Adrenal gland (tissue), 9 donors: ENCODE measurements at regions not wholly inside any gene's neighbourhood (a gene's known extent, or its start where the extent isn't known, plus 50 kb on each side); places are given as distances from the start of the nearest gene placed in this dataset.
"Not testable (repeated sequence)": the region's sequence is repeated elsewhere in the genome, so short reads cannot be mapped to it uniquely, and the experiment has no call there.

Source experiments
- DNase-seq, 7 donors: peaks; one replicate each; pipeline ENCODE4 v3.0.0-alpha.2; 2019 to 2020
- H3K27ac ChIP-seq, 5 donors: fragments of 200-600 bp; sonication (generic) in 4 of 5; 1 replicate in 3 of 5; 2 replicates in 2 of 5; pipeline versions ENCODE4 v1.5.1 to v1.8.0; 2016 to 2020; ENCODE audit warnings: mild to moderate bottlenecking in 1 of 5
- H3K27me3 ChIP-seq: fragments of 200-600 bp; 2 replicates; pipeline ENCODE4 v1.8.0; 2021
- H3K36me3 ChIP-seq, 2 donors: fragments of 200-600 bp; replicated peaks in 1 of 2; 1 replicate in 1 of 2; 2 replicates in 1 of 2; pipeline versions ENCODE4 v1.5.1 to v1.8.0; 2018 to 2022
- H3K4me1 ChIP-seq, 2 donors: fragments of 200-600 bp; replicated peaks in 1 of 2; 1 replicate in 1 of 2; 2 replicates in 1 of 2; pipeline versions ENCODE4 v1.5.1 to v1.8.0; 2018 to 2021
- H3K4me3 ChIP-seq, 4 donors: fragments of 200-600 bp; sonication (generic) in 3 of 4; one replicate each; pipeline ENCODE4 v1.5.1; 2016 to 2018
- H3K9me3 ChIP-seq, 3 donors: fragments of 200-600 bp; sonication (generic) in 1 of 3; replicated peaks in 1 of 3; 1 replicate in 2 of 3; 2 replicates in 1 of 3; pipeline versions ENCODE4 v1.5.1 to v1.8.0; 2016 to 2021
- POLR2A ChIP-seq, 2 donors: fragments of 450-650 bp; IDR thresholded peaks; one replicate each; pipeline ENCODE4 v1.6.1; 2017; ENCODE audit warnings: antibody characterized with exemption in 2 of 2, mild to moderate bottlenecking in 2 of 2, moderate library complexity in 1 of 2
- WGBS, 4 donors: extraction: QIAGEN DNeasy Blood & Tissue Kit in 2 of 4; methylation state at CpG; one replicate each; pipeline versions ENCODE4 v1.1.5 to v1.1.7; 2013 to 2017; 5-methylcytosine and 5-hydroxymethylcytosine counted together
- intact Hi-C, 2 donors: fragments of 100-400 bp; cut with DNase I; formaldehyde crosslinking; loops; one replicate each; pipeline versions ENCODE4 v1.14.1 to v1.15.0; 2022 to 2023
- TF ChIP-seq, protein P1 (sequence below), 6 experiments: fragments of 450-650 bp in 4 of 6; fragments of 200-600 bp in 2 of 6; sonication (generic) in 1 of 6; IDR thresholded peaks; 1 replicate in 5 of 6; 2 replicates in 1 of 6; pipeline versions ENCODE4 v1.5.1 to v1.8.0; 2016 to 2021; ENCODE audit warnings: antibody characterized with exemption in 6 of 6, mild to moderate bottlenecking in 2 of 6, moderate library complexity in 1 of 6
- donor health status: healthy with polysubstance abuse.
- donor health status: Bipolar disorder and iron deficiency.
- donor health status: DM: yes; HTN: yes; CAD: no.
- donor health status: DM: no; HTN: no; CAD: no.
- donor health status: DM: no; HTN: no; CAD: no.

DNA sequence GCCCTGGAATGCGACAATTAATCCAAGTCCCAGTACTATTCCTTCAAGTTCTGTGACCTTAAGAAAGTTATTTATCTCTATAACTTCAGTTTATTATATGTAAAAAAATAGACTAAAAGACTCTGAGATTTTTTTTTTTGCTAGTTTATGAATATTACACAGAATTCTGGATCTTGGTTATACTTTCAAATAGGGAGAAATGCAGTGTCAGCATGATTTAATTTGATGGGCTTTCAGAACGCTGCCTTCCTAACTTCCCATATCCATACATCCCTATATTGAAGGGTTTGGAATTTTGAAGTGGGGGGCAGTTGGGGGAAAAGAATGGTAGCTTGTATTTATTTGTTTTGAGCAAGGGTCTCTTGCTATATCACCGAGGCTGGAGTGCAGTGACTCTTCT, 98.4 kb upstream of the MEGF10 start:
- Histone ChIP-seq H3K4me3 (no peak overlapping the region), H3K4me1 (no peaks in the 10 kb centered on the region), H3K27ac (no peak overlapping the region), H3K9me3 (no peaks in the 10 kb centered on the region), H3K27me3 (peaks cover 3% of the 10 kb centered on the region), H3K36me3 (no peaks in the 10 kb centered on the region)
- no peak for TF ChIP-seq POLR2A (IDR thresholded peaks at IDR 0.05)
- TF ChIP-seq, protein P1, sequence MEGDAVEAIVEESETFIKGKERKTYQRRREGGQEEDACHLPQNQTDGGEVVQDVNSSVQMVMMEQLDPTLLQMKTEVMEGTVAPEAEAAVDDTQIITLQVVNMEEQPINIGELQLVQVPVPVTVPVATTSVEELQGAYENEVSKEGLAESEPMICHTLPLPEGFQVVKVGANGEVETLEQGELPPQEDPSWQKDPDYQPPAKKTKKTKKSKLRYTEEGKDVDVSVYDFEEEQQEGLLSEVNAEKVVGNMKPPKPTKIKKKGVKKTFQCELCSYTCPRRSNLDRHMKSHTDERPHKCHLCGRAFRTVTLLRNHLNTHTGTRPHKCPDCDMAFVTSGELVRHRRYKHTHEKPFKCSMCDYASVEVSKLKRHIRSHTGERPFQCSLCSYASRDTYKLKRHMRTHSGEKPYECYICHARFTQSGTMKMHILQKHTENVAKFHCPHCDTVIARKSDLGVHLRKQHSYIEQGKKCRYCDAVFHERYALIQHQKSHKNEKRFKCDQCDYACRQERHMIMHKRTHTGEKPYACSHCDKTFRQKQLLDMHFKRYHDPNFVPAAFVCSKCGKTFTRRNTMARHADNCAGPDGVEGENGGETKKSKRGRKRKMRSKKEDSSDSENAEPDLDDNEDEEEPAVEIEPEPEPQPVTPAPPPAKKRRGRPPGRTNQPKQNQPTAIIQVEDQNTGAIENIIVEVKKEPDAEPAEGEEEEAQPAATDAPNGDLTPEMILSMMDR (IDR thresholded peaks at IDR 0.05): no peak
- WGBS, 4 donors: 84 to 97% (median 95%) methylated on average over 3 of the region's 3 CpGs
- intact Hi-C loops: no loop called here
- DNase-seq: no peak

DNA sequence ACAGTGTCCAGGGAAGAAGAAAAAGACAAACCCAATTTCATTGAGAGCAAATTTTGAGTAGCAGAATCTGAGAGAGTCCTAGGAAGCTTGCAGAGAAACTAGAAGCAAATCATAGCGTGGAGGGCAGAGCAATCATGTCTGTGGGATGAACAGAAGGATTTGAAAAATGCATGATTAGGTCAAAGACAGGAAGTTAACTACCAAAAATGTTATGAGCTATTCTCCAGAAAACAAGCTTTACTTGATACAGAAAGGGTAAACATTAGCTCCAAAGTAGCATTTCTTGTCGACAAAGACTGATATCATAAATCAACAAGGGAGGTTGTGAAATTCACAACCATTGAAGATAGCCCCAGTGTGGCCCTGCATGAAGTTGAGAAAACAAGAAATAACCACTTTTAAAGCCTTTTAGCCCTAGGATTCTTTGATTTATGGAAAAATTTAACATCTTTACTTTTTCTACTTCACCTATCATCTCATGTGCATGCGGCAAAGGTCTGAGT, 97.7 kb upstream of the MEGF10 start:
- TF ChIP-seq, protein P1 (IDR thresholded peaks at IDR 0.05): no peak
- no peak for TF ChIP-seq POLR2A (IDR thresholded peaks at IDR 0.05)
- H3K4me1 ChIP-seq: no peaks in the 10 kb centered on the region
- H3K4me3 ChIP-seq: no peak overlapping the region
- WGBS, 4 donors: 57 to 67% (median 66%) methylated on average over 3 of the region's 3 CpGs
- H3K9me3 ChIP-seq: no peaks in the 10 kb centered on the region
- intact Hi-C loops: no loop called here
- H3K27me3 ChIP-seq: peaks cover 3% of the 10 kb centered on the region
- H3K27ac ChIP-seq: no peak overlapping the region
- no peaks in the 10 kb centered on the region for H3K36me3 ChIP-seq
- DNase-seq: no peak

DNA sequence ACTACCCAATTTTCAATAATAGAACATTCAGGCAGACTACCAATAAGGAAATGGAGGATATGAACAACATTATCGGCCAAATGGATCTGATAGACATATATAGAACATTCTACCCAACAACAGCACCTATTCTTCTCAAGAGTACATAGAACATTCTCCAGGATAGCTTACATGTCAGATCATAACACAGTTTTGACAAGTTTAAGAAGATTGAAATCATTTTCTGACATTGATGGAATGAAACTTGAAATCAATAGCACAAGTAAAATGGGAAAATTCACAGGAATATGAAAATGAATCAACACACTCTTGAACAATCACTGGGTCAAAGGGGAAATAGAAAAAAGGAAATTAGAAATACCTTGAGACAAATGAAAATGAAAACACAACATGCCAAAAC, 94.6 kb upstream of the MEGF10 start:
- no peak for DNase-seq
- WGBS, 4 donors: 77 to 88% (median 82%) methylated on average over 1 of the region's 1 CpG
- TF ChIP-seq POLR2A (IDR thresholded peaks at IDR 0.05): no peak
- TF ChIP-seq, protein P1 (IDR thresholded peaks at IDR 0.05): no peak
- Histone ChIP-seq H3K4me1 (no peaks in the 10 kb centered on the region), H3K36me3 (no peaks in the 10 kb centered on the region), H3K9me3 (no peaks in the 10 kb centered on the region), H3K4me3 (no peak overlapping the region), H3K27me3 (peaks cover 3% of the 10 kb centered on the region), H3K27ac (no peak overlapping the region)
- intact Hi-C loops: no loop called here

DNA sequence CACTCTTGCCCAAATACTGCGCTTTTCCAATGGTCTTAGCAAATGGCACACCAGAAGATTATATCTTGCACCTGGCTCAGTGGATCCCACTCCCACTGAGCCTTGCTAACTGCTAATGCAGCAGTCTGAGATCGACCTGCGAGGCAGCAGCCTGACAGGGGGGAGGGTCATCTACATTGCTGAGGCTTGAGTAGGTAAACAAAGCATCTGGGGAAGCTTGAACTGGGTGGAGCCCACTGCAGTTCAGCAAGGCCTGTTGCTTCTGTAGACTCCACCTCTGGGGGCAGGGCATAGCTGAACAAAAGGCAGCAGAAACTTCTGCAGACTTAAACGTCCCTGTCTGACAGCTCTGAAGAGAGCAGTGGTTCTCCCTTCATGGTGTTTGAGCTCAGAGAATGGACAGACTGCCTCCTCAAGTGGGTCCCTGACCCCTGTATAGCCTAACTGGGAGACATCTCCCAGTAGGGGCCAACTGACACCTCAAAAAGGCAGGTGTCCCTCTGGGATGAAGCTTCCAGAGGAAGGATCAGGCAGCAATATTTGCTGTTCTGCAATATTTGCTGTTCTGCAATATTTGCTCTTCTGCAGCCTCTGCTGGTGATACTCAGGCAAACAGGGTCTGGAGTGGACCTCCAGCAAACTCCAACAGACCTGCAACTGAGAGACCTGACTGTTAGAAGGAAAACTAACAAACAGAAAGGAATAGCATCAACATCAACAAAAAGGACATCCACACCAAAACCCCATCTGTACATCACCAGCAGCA, 93.0 kb upstream of the MEGF10 start:
- WGBS, 4 donors: 42 to 59% (median 50%) methylated on average over 2 to 4 of the region's 4 CpGs
- H3K4me1 ChIP-seq: not testable (repeated sequence)

DNA sequence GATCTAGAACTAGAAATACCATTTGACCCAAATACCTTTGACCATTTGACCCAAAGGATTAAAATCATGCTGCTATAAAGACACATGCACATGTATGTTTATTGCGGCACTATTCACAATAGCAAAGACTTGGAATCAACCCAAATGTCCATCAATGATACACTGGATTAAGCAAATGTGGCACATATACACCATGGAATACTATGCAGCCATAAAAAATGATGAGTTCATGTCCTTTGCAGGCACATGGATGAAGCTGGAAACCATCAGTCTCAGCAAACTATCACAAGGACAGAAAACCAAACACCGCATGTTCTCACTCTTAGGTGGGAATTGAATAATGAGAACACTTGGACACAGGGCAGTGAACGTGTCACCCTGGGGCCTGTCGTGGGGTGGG, 87.9 kb upstream of the MEGF10 start:
- not testable (repeated sequence) for H3K4me3 ChIP-seq

More for the DNA sequence above, 93.0 kb upstream of the MEGF10 start:
- H3K36me3 ChIP-seq, intact Hi-C loops, H3K9me3 ChIP-seq, DNase-seq, H3K27me3 ChIP-seq, H3K4me3 ChIP-seq, H3K27ac ChIP-seq: not testable (repeated sequence)

More for the DNA sequence above, 87.9 kb upstream of the MEGF10 start:
- intact Hi-C loops, H3K4me1 ChIP-seq, DNase-seq, H3K9me3 ChIP-seq, H3K27me3 ChIP-seq, H3K36me3 ChIP-seq, H3K27ac ChIP-seq: not testable (repeated sequence)
- WGBS, 4 donors: 87 to 95% (median 91%) methylated on average over 4 of the region's 4 CpGs
